A673 (cell line): ENCODE measurements at regions not wholly inside any gene's neighbourhood (a gene's known extent, or its start where the extent isn't known, plus 50 kb on each side); places are given as distances from the start of the nearest gene placed in this dataset.
A peak's percentile ranks its signal among the peaks of the same experiment; 100 is the strongest.

ENCODE experiments used
- BruUV-seq: library from RNA; stranded (reverse); fragments of 400-500 nt; replicated peaks from 2 replicates; lab custom pipeline; 2021; lab: Mats Ljungman, UMichigan
- CTCF ChIA-PET: fragments of 300-600 bp; sonication (Branson Sonifier 250); formaldehyde crosslinking; loops from one replicate; lab custom pipeline; 2022; ENCODE audit warnings: antibody characterized with exemption; lab: Charles Lee
- POLR2A ChIA-PET: fragments of 300-600 bp; sonication (Branson Sonifier 250); formaldehyde crosslinking; loops from one replicate; lab custom pipeline; 2022; ENCODE audit warnings: antibody characterized with exemption; ENCODE audit not compliant: low non-redundant PET; lab: Charles Lee
- DNase-seq: peaks from one replicate; pipeline ENCODE4 v3.0.0-alpha.2; 2015; ENCODE audit warnings: low spot score
- H3K27ac ChIP-seq: fragments of 200-600 bp; sonication (generic); 2 replicates; pipeline ENCODE4 v1.5.1; 2016; ENCODE audit warnings: mixed run types, low read depth, mild to moderate bottlenecking, mixed read lengths, antibody characterized with exemption, low read length; ENCODE audit not compliant: poor library complexity, severe bottlenecking
- H3K27me3 ChIP-seq: fragments of 200-600 bp; sonication (generic); replicated peaks from 2 replicates; pipeline ENCODE4 v1.6.1; 2017; ENCODE audit warnings: mixed run types, low read depth, mild to moderate bottlenecking, mixed read lengths, antibody characterized with exemption, low read length; ENCODE audit not compliant: insufficient read depth, poor library complexity
- H3K36me3 ChIP-seq: fragments of 200-600 bp; sonication (generic); 2 replicates; pipeline ENCODE4 v1.6.1; 2016; ENCODE audit warnings: mixed run types, mild to moderate bottlenecking, mixed read lengths, antibody characterized with exemption, low read length; ENCODE audit not compliant: insufficient read depth, poor library complexity, severe bottlenecking
- H3K4me1 ChIP-seq: fragments of 200-600 bp; sonication (generic); 2 replicates; pipeline ENCODE4 v1.6.1; 2017; ENCODE audit warnings: mixed run types, mild to moderate bottlenecking, mixed read lengths, antibody characterized with exemption, low read length; ENCODE audit not compliant: insufficient read depth, poor library complexity, severe bottlenecking
- H3K4me3 ChIP-seq: fragments of 200-600 bp; sonication (generic); 2 replicates; pipeline ENCODE4 v1.5.1; 2016; ENCODE audit warnings: low read depth, mixed run types, mild to moderate bottlenecking, mixed read lengths, low read length; ENCODE audit not compliant: poor library complexity, severe bottlenecking
- H3K9me3 ChIP-seq: fragments of 200-600 bp; sonication (generic); 2 replicates; pipeline ENCODE4 v1.6.1; 2016; ENCODE audit warnings: mixed run types, low read depth, mild to moderate bottlenecking, mixed read lengths, antibody characterized with exemption, low read length; ENCODE audit not compliant: poor library complexity, severe bottlenecking
- EZH2 ChIP-seq: fragments of 200-600 bp; sonication (generic); IDR thresholded peaks from 2 replicates; pipeline ENCODE4 v1.6.1; 2017; ENCODE audit warnings: borderline replicate concordance, low read depth, mild to moderate bottlenecking, mixed read lengths, antibody characterized with exemption, low read length; ENCODE audit not compliant: poor library complexity, severe bottlenecking
- intact Hi-C: fragments of 100-400 bp; cut with micrococcal nuclease; formaldehyde crosslinking; loops from one replicate; pipeline ENCODE4 v1.10.0; 2022; ENCODE audit not compliant: unreplicated experiment
- TF ChIP-seq, protein P1 (sequence below): fragments of 300-800, 200-600 bp; sonication (generic); conservative IDR thresholded peaks from 2 replicates; pipeline ENCODE4 v1.5.1; 2017; ENCODE audit warnings: low read depth, mild to moderate bottlenecking, antibody characterized with exemption, low read length, moderate library complexity, mixed read lengths

GRCh38 chr2:149826471-149827125, 239.0 kb upstream of the MMADHC start:
- Histone ChIP-seq H3K27me3 (no peaks in the 10 kb centered on the region), H3K4me1 (peaks cover 36% of the 10 kb centered on the region), H3K36me3 (no peaks in the 10 kb centered on the region), H3K9me3 (peaks cover 4% of the 10 kb centered on the region), H3K4me3 (no peak overlapping the region), H3K27ac (no peak overlapping the region)
- ChIA-PET POLR2A (no interaction called here), CTCF (no interaction called here)
- no peak for TF ChIP-seq EZH2
- TF ChIP-seq, protein P1, sequence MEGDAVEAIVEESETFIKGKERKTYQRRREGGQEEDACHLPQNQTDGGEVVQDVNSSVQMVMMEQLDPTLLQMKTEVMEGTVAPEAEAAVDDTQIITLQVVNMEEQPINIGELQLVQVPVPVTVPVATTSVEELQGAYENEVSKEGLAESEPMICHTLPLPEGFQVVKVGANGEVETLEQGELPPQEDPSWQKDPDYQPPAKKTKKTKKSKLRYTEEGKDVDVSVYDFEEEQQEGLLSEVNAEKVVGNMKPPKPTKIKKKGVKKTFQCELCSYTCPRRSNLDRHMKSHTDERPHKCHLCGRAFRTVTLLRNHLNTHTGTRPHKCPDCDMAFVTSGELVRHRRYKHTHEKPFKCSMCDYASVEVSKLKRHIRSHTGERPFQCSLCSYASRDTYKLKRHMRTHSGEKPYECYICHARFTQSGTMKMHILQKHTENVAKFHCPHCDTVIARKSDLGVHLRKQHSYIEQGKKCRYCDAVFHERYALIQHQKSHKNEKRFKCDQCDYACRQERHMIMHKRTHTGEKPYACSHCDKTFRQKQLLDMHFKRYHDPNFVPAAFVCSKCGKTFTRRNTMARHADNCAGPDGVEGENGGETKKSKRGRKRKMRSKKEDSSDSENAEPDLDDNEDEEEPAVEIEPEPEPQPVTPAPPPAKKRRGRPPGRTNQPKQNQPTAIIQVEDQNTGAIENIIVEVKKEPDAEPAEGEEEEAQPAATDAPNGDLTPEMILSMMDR = no peak
- DNase-seq = peak; percentile 55
- no TSS peak for BruUV-seq
- intact Hi-C loops = loop anchor here (5.0 to 10.0 kb wide), 2 partner anchors 94 to 768 kb away; no protein-coding TSS in a partner anchor

DNA sequence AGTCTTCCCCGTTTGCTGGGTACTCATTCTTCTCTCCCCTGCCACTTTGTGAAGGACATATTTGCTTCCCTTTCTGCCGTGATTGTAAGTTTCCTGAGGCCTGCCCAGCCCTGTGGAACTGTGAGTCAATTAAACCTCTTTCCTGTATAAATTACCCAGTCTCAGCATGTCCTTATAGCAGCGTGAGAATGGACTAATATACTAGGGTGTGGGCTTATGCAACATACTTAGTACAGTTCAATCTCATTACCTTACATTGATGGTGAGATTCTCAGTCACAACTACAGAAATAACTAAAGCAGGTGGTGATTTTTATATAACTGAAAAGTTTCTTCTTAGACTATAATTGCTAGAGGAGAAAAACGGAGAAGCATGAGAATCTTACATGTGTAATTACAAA, 237.9 kb upstream of the MMADHC start:
- H3K27me3 ChIP-seq = no peaks in the 10 kb centered on the region
- CTCF ChIA-PET = no interaction called here
- no TSS peak for BruUV-seq
- TF ChIP-seq, protein P1 = no peak
- TF ChIP-seq EZH2 = no peak
- H3K27ac ChIP-seq = no peak overlapping the region
- intact Hi-C loops = loop anchor here (5.0 to 10.0 kb wide), 2 partner anchors 93 to 769 kb away; no protein-coding TSS in a partner anchor
- H3K4me3 ChIP-seq = no peak overlapping the region
- no peaks in the 10 kb centered on the region for H3K36me3 ChIP-seq
- peaks cover 36% of the 10 kb centered on the region for H3K4me1 ChIP-seq
- DNase-seq = peak; percentile 19
- POLR2A ChIA-PET = no interaction called here
- peaks cover 4% of the 10 kb centered on the region for H3K9me3 ChIP-seq

DNA sequence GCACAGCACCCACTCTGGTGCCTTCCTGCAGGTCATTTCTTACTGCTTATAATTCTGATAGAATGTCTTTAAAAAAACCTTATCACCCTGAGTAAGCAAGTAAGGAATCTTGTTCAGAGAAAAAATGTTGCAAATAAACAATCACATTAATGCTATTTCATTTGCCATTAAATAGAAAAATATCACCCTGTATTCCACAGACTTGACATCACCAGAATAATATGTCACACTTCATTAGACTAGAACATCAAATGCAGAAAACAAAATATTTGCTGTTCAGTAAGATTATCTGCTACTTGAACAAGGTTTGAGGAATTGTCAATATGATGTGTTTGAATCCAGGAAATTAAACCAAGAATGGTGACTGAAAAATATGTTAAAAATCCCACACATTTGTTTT, 236.6 kb upstream of the MMADHC start:
- intact Hi-C loops = loop anchor here (10.0 kb wide), 1 partner anchor 771 kb away; no protein-coding TSS in a partner anchor
- no TSS peak for BruUV-seq
- Histone ChIP-seq H3K27me3 (no peaks in the 10 kb centered on the region), H3K36me3 (no peaks in the 10 kb centered on the region), H3K9me3 (peaks cover 4% of the 10 kb centered on the region), H3K4me3 (no peak overlapping the region), H3K27ac (no peak overlapping the region), H3K4me1 (peaks cover 36% of the 10 kb centered on the region)
- ChIA-PET POLR2A (no interaction called here), CTCF (no interaction called here)
- TF ChIP-seq, protein P1 = no peak
- no peak for TF ChIP-seq EZH2
- DNase-seq = no peak
